ENCODE measurements at regions not wholly inside any gene's neighbourhood (a gene's known extent, or its start where the extent isn't known, plus 50 kb on each side); places are given as distances from the start of the nearest gene placed in this dataset.

DNA sequence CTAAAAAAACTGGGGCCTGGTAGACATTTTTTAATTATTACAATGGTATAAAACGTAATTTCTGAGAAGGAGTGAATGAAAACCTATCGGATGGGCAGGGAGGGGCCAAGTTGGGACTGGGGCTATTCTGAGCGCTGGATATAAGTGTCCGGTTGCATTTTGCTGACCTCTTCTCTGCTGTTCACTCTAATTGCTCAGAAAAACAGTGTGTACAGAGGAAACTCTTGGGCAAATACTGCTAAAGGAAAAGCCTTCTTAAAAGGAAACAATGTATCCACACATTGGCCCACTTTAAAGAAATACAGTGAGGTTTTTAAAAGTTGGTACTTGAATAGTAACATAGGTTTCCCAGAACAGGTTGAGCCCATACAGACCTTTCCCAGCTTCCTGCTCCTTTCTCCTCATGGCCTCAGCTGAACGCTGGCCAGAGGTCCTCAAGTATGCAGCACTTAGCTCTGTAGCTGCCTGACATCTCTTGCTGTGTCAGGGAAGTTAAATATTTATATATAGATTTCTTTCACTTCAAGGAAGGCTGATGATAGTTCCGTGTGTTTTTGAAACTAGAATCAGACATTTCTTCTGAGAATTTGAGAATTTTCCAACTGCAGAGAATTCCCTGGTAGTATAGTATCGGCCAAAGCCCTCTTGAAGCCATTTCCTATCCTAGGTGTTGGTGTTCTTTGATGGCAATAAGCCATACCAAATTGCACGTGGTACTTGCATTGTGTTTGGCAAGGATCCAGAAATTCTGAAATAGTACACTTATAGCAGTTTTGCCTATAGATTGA lies 97.1 kb upstream of the SLC4A4 start:
- Histone ChIP-seq H3K27me3 (ENCODE audit: insufficient read depth, low read length) (no peaks in the 10 kb centered on the region), H3K27ac (ENCODE audit: low read depth, low read length, poor library complexity, severe bottlenecking) (no peak overlapping the region), H3K79me2 (ENCODE audit: insufficient read depth, low read length) (no peaks in the 10 kb centered on the region), H3F3A (ENCODE audit: insufficient read depth, low read length) (no peaks in the 10 kb centered on the region), H4K20me1 (ENCODE audit: insufficient read depth, low read length) (no peaks in the 10 kb centered on the region), H2AFZ (ENCODE audit: low read length) (no peak overlapping the region), H3K36me3 (ENCODE audit: insufficient read depth, low read length) (no peaks in the 10 kb centered on the region), H3K4me1 (ENCODE audit: insufficient read depth, low read length, severe bottlenecking) (no peaks in the 10 kb centered on the region), H3K9me2 (ENCODE audit: low read depth, low read length) (no peaks in the 10 kb centered on the region), H3K9me3 (ENCODE audit: low read length) (no peaks in the 10 kb centered on the region), H3K9ac (ENCODE audit: low read length) (no peak overlapping the region), H3K4me2 (ENCODE audit: low read length) (no peak overlapping the region), H3K4me3 (ENCODE audit: low read depth, low read length, poor library complexity, severe bottlenecking) (no peak overlapping the region)
- TF ChIP-seq, protein P1, sequence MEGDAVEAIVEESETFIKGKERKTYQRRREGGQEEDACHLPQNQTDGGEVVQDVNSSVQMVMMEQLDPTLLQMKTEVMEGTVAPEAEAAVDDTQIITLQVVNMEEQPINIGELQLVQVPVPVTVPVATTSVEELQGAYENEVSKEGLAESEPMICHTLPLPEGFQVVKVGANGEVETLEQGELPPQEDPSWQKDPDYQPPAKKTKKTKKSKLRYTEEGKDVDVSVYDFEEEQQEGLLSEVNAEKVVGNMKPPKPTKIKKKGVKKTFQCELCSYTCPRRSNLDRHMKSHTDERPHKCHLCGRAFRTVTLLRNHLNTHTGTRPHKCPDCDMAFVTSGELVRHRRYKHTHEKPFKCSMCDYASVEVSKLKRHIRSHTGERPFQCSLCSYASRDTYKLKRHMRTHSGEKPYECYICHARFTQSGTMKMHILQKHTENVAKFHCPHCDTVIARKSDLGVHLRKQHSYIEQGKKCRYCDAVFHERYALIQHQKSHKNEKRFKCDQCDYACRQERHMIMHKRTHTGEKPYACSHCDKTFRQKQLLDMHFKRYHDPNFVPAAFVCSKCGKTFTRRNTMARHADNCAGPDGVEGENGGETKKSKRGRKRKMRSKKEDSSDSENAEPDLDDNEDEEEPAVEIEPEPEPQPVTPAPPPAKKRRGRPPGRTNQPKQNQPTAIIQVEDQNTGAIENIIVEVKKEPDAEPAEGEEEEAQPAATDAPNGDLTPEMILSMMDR (IDR thresholded peaks at IDR 0.05; ENCODE audit: low read length) = no peak
- no peak for TF ChIP-seq EZH2 (IDR thresholded peaks at IDR 0.05; ENCODE audit: borderline replicate concordance, low read length)

DNA sequence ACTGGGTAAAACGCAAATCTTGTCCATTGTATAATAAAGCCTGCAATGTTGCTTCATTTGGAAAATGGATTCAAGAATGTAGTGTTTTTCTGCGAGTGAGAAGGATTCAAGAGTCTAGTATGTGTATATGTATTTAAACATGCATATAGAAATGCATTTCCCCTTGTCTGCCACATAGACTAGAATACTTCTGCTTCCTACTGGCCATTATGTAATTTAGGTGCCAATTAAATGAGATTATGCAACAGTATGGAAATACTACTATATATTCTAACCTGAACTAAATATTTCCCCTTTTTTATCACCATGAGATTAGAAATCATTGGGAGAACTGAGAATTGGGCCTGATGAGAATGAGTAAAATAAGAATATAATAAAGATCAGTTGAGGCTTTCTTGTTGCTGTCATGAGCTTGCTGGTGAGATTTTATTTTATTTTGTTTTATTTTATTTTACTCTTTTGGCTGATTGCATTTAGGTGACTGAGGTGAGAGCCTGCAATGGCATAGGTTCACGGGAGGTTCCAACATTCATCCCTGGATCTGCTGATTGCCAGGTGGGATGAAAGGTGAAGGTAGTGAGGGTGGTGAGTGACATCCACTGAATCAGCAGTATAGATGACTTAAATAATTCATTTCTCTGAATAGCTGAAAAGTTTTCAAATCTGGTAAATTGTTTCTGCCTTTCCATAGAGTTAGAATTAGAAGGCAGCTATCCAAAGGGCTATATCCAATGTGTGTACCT lies 95.6 kb upstream of the SLC4A4 start:
- Histone ChIP-seq H3F3A (ENCODE audit: insufficient read depth, low read length) (no peaks in the 10 kb centered on the region), H3K36me3 (ENCODE audit: insufficient read depth, low read length) (no peaks in the 10 kb centered on the region), H3K9me2 (ENCODE audit: low read depth, low read length) (no peaks in the 10 kb centered on the region), H3K4me1 (ENCODE audit: insufficient read depth, low read length, severe bottlenecking) (no peaks in the 10 kb centered on the region), H3K27me3 (ENCODE audit: insufficient read depth, low read length) (no peaks in the 10 kb centered on the region), H3K27ac (ENCODE audit: low read depth, low read length, poor library complexity, severe bottlenecking) (no peak overlapping the region), H2AFZ (ENCODE audit: low read length) (no peak overlapping the region), H3K4me3 (ENCODE audit: low read depth, low read length, poor library complexity, severe bottlenecking) (no peak overlapping the region), H4K20me1 (ENCODE audit: insufficient read depth, low read length) (no peaks in the 10 kb centered on the region), H3K4me2 (ENCODE audit: low read length) (no peak overlapping the region), H3K9ac (ENCODE audit: low read length) (no peak overlapping the region), H3K9me3 (ENCODE audit: low read length) (no peaks in the 10 kb centered on the region), H3K79me2 (ENCODE audit: insufficient read depth, low read length) (no peaks in the 10 kb centered on the region)
- TF ChIP-seq, protein P1 (IDR thresholded peaks at IDR 0.05; ENCODE audit: low read length) = no peak
- TF ChIP-seq EZH2 (IDR thresholded peaks at IDR 0.05; ENCODE audit: borderline replicate concordance, low read length) = no peak

DNA sequence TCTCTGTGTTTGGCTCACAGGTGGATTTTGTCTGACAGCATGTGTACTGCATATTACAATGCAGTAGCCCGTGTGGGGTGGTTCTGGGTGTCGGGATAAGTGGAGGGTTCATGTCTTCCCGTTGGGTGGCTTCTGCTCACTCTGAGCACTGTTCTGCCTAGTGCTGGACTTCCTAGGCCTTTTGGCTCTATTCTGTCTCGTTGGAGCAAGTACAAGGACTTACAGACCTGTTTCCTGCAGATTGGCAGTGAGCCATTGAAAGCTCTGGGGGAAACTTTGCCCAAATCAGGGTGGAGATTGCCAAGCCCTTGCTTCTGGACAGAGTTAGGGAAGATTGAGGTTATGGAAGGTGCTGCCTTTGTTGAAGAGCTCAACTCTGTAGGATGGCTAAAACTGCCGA lies 91.1 kb upstream of the SLC4A4 start:
- no peak overlapping the region for H2AFZ ChIP-seq (ENCODE audit: low read length)
- H3F3A ChIP-seq (ENCODE audit: insufficient read depth, low read length) = no peaks in the 10 kb centered on the region
- H3K9me3 ChIP-seq (ENCODE audit: low read length) = no peaks in the 10 kb centered on the region
- H3K36me3 ChIP-seq (ENCODE audit: insufficient read depth, low read length) = no peaks in the 10 kb centered on the region
- H3K79me2 ChIP-seq (ENCODE audit: insufficient read depth, low read length) = no peaks in the 10 kb centered on the region
- H3K9me2 ChIP-seq (ENCODE audit: low read depth, low read length) = no peaks in the 10 kb centered on the region
- H3K4me3 ChIP-seq (ENCODE audit: low read depth, low read length, poor library complexity, severe bottlenecking) = no peak overlapping the region
- no peaks in the 10 kb centered on the region for H3K4me1 ChIP-seq (ENCODE audit: insufficient read depth, low read length, severe bottlenecking)
- no peaks in the 10 kb centered on the region for H3K27me3 ChIP-seq (ENCODE audit: insufficient read depth, low read length)
- TF ChIP-seq, protein P1 (IDR thresholded peaks at IDR 0.05; ENCODE audit: low read length) = no peak
- no peak for TF ChIP-seq EZH2 (IDR thresholded peaks at IDR 0.05; ENCODE audit: borderline replicate concordance, low read length)
- no peak overlapping the region for H3K9ac ChIP-seq (ENCODE audit: low read length)
- H4K20me1 ChIP-seq (ENCODE audit: insufficient read depth, low read length) = no peaks in the 10 kb centered on the region
- no peak overlapping the region for H3K4me2 ChIP-seq (ENCODE audit: low read length)
- no peak overlapping the region for H3K27ac ChIP-seq (ENCODE audit: low read depth, low read length, poor library complexity, severe bottlenecking)

All from OCI-LY1 (cell line).